Nephron progenitor cell (in vitro differentiated cells): ENCODE measurements at regions not wholly inside any gene's neighbourhood (a gene's known extent, or its start where the extent isn't known, plus 50 kb on each side); places are given as distances from the start of the nearest gene placed in this dataset.

Experiments
- DNase-seq: peaks from one replicate; pipeline ENCODE4 v3.0.0; 2021
- H3K27ac Mint-ChIP-seq: 2 replicates; pipeline ENCODE4 v1.8.0; 2021; ENCODE audit warnings: mild to moderate bottlenecking, moderate library complexity, mixed read lengths
- H3K27me3 Mint-ChIP-seq: 2 replicates; pipeline ENCODE4 v1.8.0; 2021; ENCODE audit warnings: mild to moderate bottlenecking, low read depth, mixed read lengths; ENCODE audit not compliant: poor library complexity
- H3K36me3 Mint-ChIP-seq: 2 replicates; pipeline ENCODE4 v1.8.0; 2021; ENCODE audit warnings: low read depth, mixed read lengths
- H3K4me1 Mint-ChIP-seq: 2 replicates; pipeline ENCODE4 v1.8.0; 2021; ENCODE audit warnings: mixed read lengths
- H3K4me3 Mint-ChIP-seq: 2 replicates; pipeline ENCODE4 v1.8.0; 2021; ENCODE audit warnings: mild to moderate bottlenecking, moderate library complexity, mixed read lengths
- H3K9me3 Mint-ChIP-seq: 2 replicates; pipeline ENCODE4 v1.8.0; 2021; ENCODE audit warnings: mild to moderate bottlenecking, moderate library complexity, mixed read lengths
- CTCF ChIP-seq: fragments of 200-600 bp; sonication (generic); IDR thresholded peaks from 2 replicates; pipeline ENCODE4 v1.5.0; 2021; ENCODE audit warnings: antibody characterized with exemption

GRCh38 chr4:33536898-33537297, 2707.4 kb downstream of the ARAP2 start:
- Mint-ChIP-seq H3K4me3 (no peak overlapping the region), H3K27ac (no peak overlapping the region), H3K9me3 (no peaks in the 10 kb centered on the region), H3K4me1 (no peaks in the 10 kb centered on the region), H3K27me3 (no peaks in the 10 kb centered on the region), H3K36me3 (no peaks in the 10 kb centered on the region)
- no peak for DNase-seq
- TF ChIP-seq CTCF: no peak

GRCh38 chr4:33537527-33537926, 2706.8 kb downstream of the ARAP2 start:
- no peak overlapping the region for H3K4me3 Mint-ChIP-seq
- no peak for TF ChIP-seq CTCF
- no peaks in the 10 kb centered on the region for H3K4me1 Mint-ChIP-seq
- H3K27me3 Mint-ChIP-seq: no peaks in the 10 kb centered on the region
- no peaks in the 10 kb centered on the region for H3K9me3 Mint-ChIP-seq
- DNase-seq: no peak
- no peak overlapping the region for H3K27ac Mint-ChIP-seq
- H3K36me3 Mint-ChIP-seq: no peaks in the 10 kb centered on the region

- no peak for DNase-seq
- Mint-ChIP-seq H3K9me3 (peaks cover 6% of the 10 kb centered on the region), H3K36me3 (no peaks in the 10 kb centered on the region), H3K27ac (no peak overlapping the region), H3K4me3 (no peak overlapping the region), H3K27me3 (no peaks in the 10 kb centered on the region), H3K4me1 (no peaks in the 10 kb centered on the region)
- TF ChIP-seq CTCF: no peak
These were observed 2700.3 kb downstream of the ARAP2 start for GRCh38 chr4:33543941-33544450.

GRCh38 chr4:33551244-33551643, 2693.1 kb downstream of the ARAP2 start:
- no peak for DNase-seq
- Mint-ChIP-seq H3K36me3 (no peaks in the 10 kb centered on the region), H3K9me3 (peaks cover 18% of the 10 kb centered on the region), H3K27ac (no peak overlapping the region), H3K4me3 (no peak overlapping the region), H3K27me3 (no peaks in the 10 kb centered on the region), H3K4me1 (no peaks in the 10 kb centered on the region)
- TF ChIP-seq CTCF: no peak

- Mint-ChIP-seq H3K27me3 (peaks cover 3% of the 10 kb centered on the region), H3K4me3 (no peak overlapping the region), H3K9me3 (no peaks in the 10 kb centered on the region), H3K36me3 (no peaks in the 10 kb centered on the region), H3K4me1 (no peaks in the 10 kb centered on the region), H3K27ac (no peak overlapping the region)
- no peak for TF ChIP-seq CTCF
- DNase-seq: no peak
These were observed 2683.1 kb downstream of the ARAP2 start for GRCh38 chr4:33561259-33561658.

- Mint-ChIP-seq H3K36me3 (no peaks in the 10 kb centered on the region), H3K9me3 (no peaks in the 10 kb centered on the region), H3K27ac (no peak overlapping the region), H3K4me1 (no peaks in the 10 kb centered on the region), H3K27me3 (peaks cover 3% of the 10 kb centered on the region), H3K4me3 (no peak overlapping the region)
- no peak for TF ChIP-seq CTCF
- no peak for DNase-seq
These were observed 2677.7 kb downstream of the ARAP2 start for GRCh38 chr4:33566649-33567048.
